HCT116 (cell line): ENCODE measurements at regions not wholly inside any gene's neighbourhood (a gene's known extent, or its start where the extent isn't known, plus 50 kb on each side); places are given as distances from the start of the nearest gene placed in this dataset.

Experiments
- ATAC-seq: fragments of 200-7000 bp; cut with Tn5 transposase; 2 replicates; pipeline ENCODE4 v1.9.1; 2020; ENCODE audit warnings: mild to moderate bottlenecking, moderate library complexity
- BruUV-seq: library from RNA; stranded (reverse); fragments of 400-500 nt; replicated peaks from 2 replicates; lab custom pipeline; 2021; lab: Mats Ljungman, UMichigan
- CTCF ChIA-PET: fragments of 300-600 bp; sonication (Branson Sonifier 250); formaldehyde crosslinking; loops from one replicate; lab custom pipeline; 2021; ENCODE audit warnings: antibody characterized with exemption; lab: Charles Lee
- POLR2A ChIA-PET: fragments of 300-600, 350-600 bp; sonication (Branson Sonifier 250); formaldehyde crosslinking; loops from one replicate; lab custom pipeline; 2021; ENCODE audit warnings: antibody characterized with exemption; lab: Charles Lee
- RAD21 ChIA-PET, 2 experiments: fragments of 300-600 bp; sonication (Branson Sonifier 250); formaldehyde crosslinking; loops; one replicate each; lab custom pipeline; 2023; ENCODE audit warnings: low total read pairs in 2 of 2; ENCODE audit not compliant: uncharacterized antibody in 2 of 2, unreplicated experiment in 2 of 2, low non-redundant PET in 1 of 2; lab: Charles Lee
- DNase-seq: peaks from one replicate; pipeline ENCODE4 v3.0.0-alpha.2; 2010; ENCODE audit warnings: low read depth, low spot score
- H2AFZ ChIP-seq: fragments of 200-600 bp; shearing (Covaris generic), sonication (generic); 2 replicates; pipeline ENCODE4 v1.6.1; 2017; ENCODE audit warnings: low read depth, mixed run types, mixed read lengths, antibody characterized with exemption, low read length; ENCODE audit not compliant: poor library complexity, severe bottlenecking
- H3K27ac ChIP-seq: 2 replicates; pipeline ENCODE4 v1.5.1; 2012; ENCODE audit warnings: low read depth, low read length
- H3K27me3 ChIP-seq: fragments of 200-600 bp; sonication (generic); 2 replicates; pipeline ENCODE4 v1.6.1; 2016; ENCODE audit warnings: mixed run types, low read length, mixed read lengths; ENCODE audit not compliant: insufficient read depth
- H3K36me3 ChIP-seq, 2 experiments: fragments of 200-500 bp in 1 of 2; fragments of 200-600 bp in 1 of 2; sonication (Bioruptor generic) in 1 of 2; sonication (generic) in 1 of 2; 2 replicates each; pipeline versions ENCODE4 v1.5.1 to v1.6.1; 2014 to 2016; ENCODE audit warnings: low read length in 2 of 2, inconsistent platforms in 1 of 2, mixed read lengths in 1 of 2, mixed run types in 1 of 2; ENCODE audit not compliant: insufficient read depth in 2 of 2, control insufficient read depth in 1 of 2
- H3K4me1 ChIP-seq, 2 experiments: fragments of 200-600 bp in 1 of 2; sonication (generic) in 1 of 2; 2 replicates each; pipeline versions ENCODE4 v1.5.1 to v1.6.1; 2012 to 2017; ENCODE audit warnings: low read length in 2 of 2, inconsistent platforms in 1 of 2, mild to moderate bottlenecking in 1 of 2, mixed read lengths in 1 of 2, mixed run types in 1 of 2, moderate library complexity in 1 of 2; ENCODE audit not compliant: insufficient read depth in 2 of 2, control insufficient read depth in 1 of 2
- H3K4me2 ChIP-seq: fragments of 200-600 bp; sonication (generic); 2 replicates; pipeline ENCODE4 v1.6.1; 2017; ENCODE audit warnings: mixed run types, low read length, mixed read lengths
- H3K4me3 ChIP-seq, 2 experiments: fragments of 200-600 bp in 1 of 2; sonication (generic) in 1 of 2; replicated peaks in 1 of 2; 2 replicates each; pipeline ENCODE4 v1.5.1; 2011 to 2016; ENCODE audit warnings: low read length in 2 of 2, control low read depth in 1 of 2, low read depth in 1 of 2, mild to moderate bottlenecking in 1 of 2, mixed read lengths in 1 of 2, mixed run types in 1 of 2
- H3K79me2 ChIP-seq: fragments of 200-600 bp; sonication (generic); 2 replicates; pipeline ENCODE4 v1.6.1; 2017; ENCODE audit warnings: mild to moderate bottlenecking, mixed run types, low read length, moderate library complexity, mixed read lengths; ENCODE audit not compliant: insufficient read depth
- H3K9ac ChIP-seq: fragments of 200-600 bp; sonication (generic); 2 replicates; pipeline ENCODE4 v1.6.1; 2016; ENCODE audit warnings: low read length, mixed read lengths
- H3K9me2 ChIP-seq: fragments of 200-600 bp; sonication (generic), shearing (Covaris generic); 2 replicates; pipeline ENCODE4 v1.6.1; 2017; ENCODE audit warnings: mixed run types, mild to moderate bottlenecking, moderate library complexity; ENCODE audit not compliant: insufficient read depth
- H3K9me3 ChIP-seq, 2 experiments: fragments of 200-500 bp in 1 of 2; fragments of 200-600 bp in 1 of 2; sonication (Bioruptor generic) in 1 of 2; sonication (generic) in 1 of 2; 2 replicates each; pipeline ENCODE4 v1.6.1; 2014 to 2017; ENCODE audit warnings: low read length in 2 of 2, mixed read lengths in 2 of 2, inconsistent platforms in 1 of 2, low read depth in 1 of 2, mild to moderate bottlenecking in 1 of 2, mixed run types in 1 of 2, moderate library complexity in 1 of 2; ENCODE audit not compliant: control insufficient read depth in 1 of 2, insufficient read depth in 1 of 2
- H4K20me1 ChIP-seq: fragments of 200-600 bp; sonication (generic), shearing (Covaris generic); 2 replicates; pipeline ENCODE4 v1.6.1; 2017; ENCODE audit warnings: mixed run types, mild to moderate bottlenecking, moderate library complexity; ENCODE audit not compliant: insufficient read depth
- CBX3 ChIP-seq: IDR thresholded peaks from 2 replicates; pipeline ENCODE4 v1.6.1; 2012; ENCODE audit warnings: low read depth
- FOSL1 ChIP-seq: IDR thresholded peaks from 2 replicates; pipeline ENCODE4 v1.6.1; 2012; ENCODE audit warnings: low read depth
- POLR2A ChIP-seq: IDR thresholded peaks from 2 replicates; pipeline ENCODE4 v1.7.0; 2011; ENCODE audit warnings: borderline replicate concordance; ENCODE audit not compliant: insufficient read depth, insufficient read length; ENCODE audit errors: extremely low read depth
- POLR2AphosphoS5 ChIP-seq: IDR thresholded peaks from 2 replicates; pipeline ENCODE4 v1.6.1; 2011; ENCODE audit warnings: mild to moderate bottlenecking, low read depth, low read length, moderate library complexity
- SIN3A ChIP-seq: IDR thresholded peaks from 2 replicates; pipeline ENCODE4 v1.6.1; 2012; ENCODE audit warnings: low read depth
- SRF ChIP-seq: IDR thresholded peaks from 2 replicates; pipeline ENCODE4 v1.6.1; 2012; ENCODE audit warnings: low read depth
- YY1 ChIP-seq: IDR thresholded peaks from 2 replicates; pipeline ENCODE4 v1.6.1; 2011; ENCODE audit warnings: low read length, low read depth, moderate library complexity, mild to moderate bottlenecking; ENCODE audit not compliant: insufficient replicate concordance; ENCODE audit errors: extremely low read depth
- ZNF274 ChIP-seq: fragments of 200-500 bp; sonication (Bioruptor generic); IDR thresholded peaks from 2 replicates; pipeline ENCODE4 v1.6.1; 2014; ENCODE audit warnings: mild to moderate bottlenecking, low read depth, low read length, inconsistent platforms
- intact Hi-C: fragments of 100-400 bp; cut with micrococcal nuclease; formaldehyde crosslinking; loops from 2 replicates; pipeline ENCODE4 v1.10.0; 2022
- TF ChIP-seq, protein P1 (sequence below): IDR thresholded peaks from 2 replicates; pipeline ENCODE4 v1.6.1; 2012
- TF ChIP-seq, protein P2 (sequence below), 3 experiments: fragments of 200-600 bp in 1 of 3; sonication (generic) in 1 of 3; IDR thresholded peaks in 2 of 3; conservative IDR thresholded peaks in 1 of 3; 2 replicates each; pipeline ENCODE4 v1.5.1; 2012 to 2017; ENCODE audit warnings: low read depth in 2 of 3, low read length in 2 of 3, antibody characterized with exemption in 1 of 3, borderline replicate concordance in 1 of 3, control low read depth in 1 of 3, mild to moderate bottlenecking in 1 of 3, mixed read lengths in 1 of 3, mixed run types in 1 of 3, moderate library complexity in 1 of 3; ENCODE audit not compliant: insufficient read depth in 1 of 3
- TF ChIP-seq, protein P3 (sequence below): IDR thresholded peaks from 2 replicates; pipeline ENCODE4 v1.6.1; 2012; ENCODE audit warnings: low read depth

DNA sequence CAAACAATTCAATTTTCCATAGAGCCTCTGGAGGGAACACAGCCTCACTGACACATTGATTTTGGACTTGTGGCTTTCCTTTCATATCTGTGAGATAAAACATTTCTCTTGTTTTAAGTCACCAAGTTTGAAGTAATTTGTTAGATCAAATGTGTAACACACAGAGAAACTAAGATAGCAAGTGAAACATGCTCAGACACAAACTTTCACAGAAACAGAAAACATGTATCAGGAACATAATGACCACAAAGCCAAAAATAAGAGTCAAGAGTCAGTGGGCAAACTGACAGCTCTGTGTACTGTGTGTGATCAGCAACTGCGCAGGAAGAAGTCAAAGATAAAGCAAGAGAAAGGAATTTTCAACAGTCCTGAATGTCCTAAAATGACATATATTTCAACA lies 1237.5 kb downstream of the AMY1C start:
- Histone ChIP-seq H3K36me3 (no peaks in the 10 kb centered on the region), H3K4me1 (no peaks in the 10 kb centered on the region), H3K9me3 (peaks cover 0 to 12% of the 10 kb centered on the region in 2 experiments; a peak in 2 of 4 replicates), H3K9ac (no peak overlapping the region), H4K20me1 (no peaks in the 10 kb centered on the region), H3K9me2 (no peaks in the 10 kb centered on the region), H3K4me2 (no peak overlapping the region), H3K27ac (no peak overlapping the region), H2AFZ (no peak overlapping the region), H3K4me3 (no peak overlapping the region), H3K79me2 (no peaks in the 10 kb centered on the region), H3K27me3 (no peaks in the 10 kb centered on the region)
- CTCF ChIA-PET: no interaction called here
- ATAC-seq (no peak), DNase-seq (no peak)
- POLR2A ChIA-PET: no interaction called here
- RAD21 ChIA-PET: no interaction called here
- no TSS peak for BruUV-seq
- intact Hi-C loops: loop anchor here (10.0 kb wide), 1 partner anchor 62 kb away; no protein-coding TSS in a partner anchor
- TF ChIP-seq YY1: no peak
- TF ChIP-seq, protein P1, sequence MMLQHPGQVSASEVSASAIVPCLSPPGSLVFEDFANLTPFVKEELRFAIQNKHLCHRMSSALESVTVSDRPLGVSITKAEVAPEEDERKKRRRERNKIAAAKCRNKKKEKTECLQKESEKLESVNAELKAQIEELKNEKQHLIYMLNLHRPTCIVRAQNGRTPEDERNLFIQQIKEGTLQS: no peak
- TF ChIP-seq FOSL1: no peak
- TF ChIP-seq, protein P2, sequence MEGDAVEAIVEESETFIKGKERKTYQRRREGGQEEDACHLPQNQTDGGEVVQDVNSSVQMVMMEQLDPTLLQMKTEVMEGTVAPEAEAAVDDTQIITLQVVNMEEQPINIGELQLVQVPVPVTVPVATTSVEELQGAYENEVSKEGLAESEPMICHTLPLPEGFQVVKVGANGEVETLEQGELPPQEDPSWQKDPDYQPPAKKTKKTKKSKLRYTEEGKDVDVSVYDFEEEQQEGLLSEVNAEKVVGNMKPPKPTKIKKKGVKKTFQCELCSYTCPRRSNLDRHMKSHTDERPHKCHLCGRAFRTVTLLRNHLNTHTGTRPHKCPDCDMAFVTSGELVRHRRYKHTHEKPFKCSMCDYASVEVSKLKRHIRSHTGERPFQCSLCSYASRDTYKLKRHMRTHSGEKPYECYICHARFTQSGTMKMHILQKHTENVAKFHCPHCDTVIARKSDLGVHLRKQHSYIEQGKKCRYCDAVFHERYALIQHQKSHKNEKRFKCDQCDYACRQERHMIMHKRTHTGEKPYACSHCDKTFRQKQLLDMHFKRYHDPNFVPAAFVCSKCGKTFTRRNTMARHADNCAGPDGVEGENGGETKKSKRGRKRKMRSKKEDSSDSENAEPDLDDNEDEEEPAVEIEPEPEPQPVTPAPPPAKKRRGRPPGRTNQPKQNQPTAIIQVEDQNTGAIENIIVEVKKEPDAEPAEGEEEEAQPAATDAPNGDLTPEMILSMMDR (IDR thresholded peaks at IDR 0.05 in 2 of 3, conservative IDR thresholded peaks at IDR 0.05 in 1 of 3; ENCODE audit: borderline replicate concordance in 1 of 3, insufficient read depth in 1 of 3, low read depth in 2 of 3, low read length in 2 of 3): no peak
- TF ChIP-seq CBX3: no peak
- no peak for TF ChIP-seq ZNF274
- TF ChIP-seq POLR2AphosphoS5: no peak
- no peak for TF ChIP-seq SRF
- no peak for TF ChIP-seq SIN3A
- no peak for TF ChIP-seq POLR2A
- TF ChIP-seq, protein P3, sequence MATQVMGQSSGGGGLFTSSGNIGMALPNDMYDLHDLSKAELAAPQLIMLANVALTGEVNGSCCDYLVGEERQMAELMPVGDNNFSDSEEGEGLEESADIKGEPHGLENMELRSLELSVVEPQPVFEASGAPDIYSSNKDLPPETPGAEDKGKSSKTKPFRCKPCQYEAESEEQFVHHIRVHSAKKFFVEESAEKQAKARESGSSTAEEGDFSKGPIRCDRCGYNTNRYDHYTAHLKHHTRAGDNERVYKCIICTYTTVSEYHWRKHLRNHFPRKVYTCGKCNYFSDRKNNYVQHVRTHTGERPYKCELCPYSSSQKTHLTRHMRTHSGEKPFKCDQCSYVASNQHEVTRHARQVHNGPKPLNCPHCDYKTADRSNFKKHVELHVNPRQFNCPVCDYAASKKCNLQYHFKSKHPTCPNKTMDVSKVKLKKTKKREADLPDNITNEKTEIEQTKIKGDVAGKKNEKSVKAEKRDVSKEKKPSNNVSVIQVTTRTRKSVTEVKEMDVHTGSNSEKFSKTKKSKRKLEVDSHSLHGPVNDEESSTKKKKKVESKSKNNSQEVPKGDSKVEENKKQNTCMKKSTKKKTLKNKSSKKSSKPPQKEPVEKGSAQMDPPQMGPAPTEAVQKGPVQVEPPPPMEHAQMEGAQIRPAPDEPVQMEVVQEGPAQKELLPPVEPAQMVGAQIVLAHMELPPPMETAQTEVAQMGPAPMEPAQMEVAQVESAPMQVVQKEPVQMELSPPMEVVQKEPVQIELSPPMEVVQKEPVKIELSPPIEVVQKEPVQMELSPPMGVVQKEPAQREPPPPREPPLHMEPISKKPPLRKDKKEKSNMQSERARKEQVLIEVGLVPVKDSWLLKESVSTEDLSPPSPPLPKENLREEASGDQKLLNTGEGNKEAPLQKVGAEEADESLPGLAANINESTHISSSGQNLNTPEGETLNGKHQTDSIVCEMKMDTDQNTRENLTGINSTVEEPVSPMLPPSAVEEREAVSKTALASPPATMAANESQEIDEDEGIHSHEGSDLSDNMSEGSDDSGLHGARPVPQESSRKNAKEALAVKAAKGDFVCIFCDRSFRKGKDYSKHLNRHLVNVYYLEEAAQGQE: no peak
